ENCODE measurements at regions not wholly inside any gene's neighbourhood (a gene's known extent, or its start where the extent isn't known, plus 50 kb on each side); places are given as distances from the start of the nearest gene placed in this dataset.
"Not testable (repeated sequence)": the region's sequence is repeated elsewhere in the genome, so short reads cannot be mapped to it uniquely, and the experiment has no call there.

GRCh38 chr6:156685823-156686222 lies 91.4 kb upstream of the ARID1B start:
- WGBS (ENCODE audit: insufficient coverage, low coverage, low lambda C conversion rate, missing lambda C conversion rate): 6% methylated on average over 4 of the region's 4 CpGs
- H3K27ac ChIP-seq: peak overlapping the region; percentile 94 to 98 (median 95)
- no peaks in the 10 kb centered on the region for H3K27me3 ChIP-seq
- no peak for TF ChIP-seq POLR2A (IDR thresholded peaks at IDR 0.05)
- TF ChIP-seq CTCF (IDR thresholded peaks at IDR 0.05): no peak
- H3K4me3 ChIP-seq: peak overlapping the region; percentile 52 to 67 (median 66)
- peaks cover 0 to 2% (median 0%) of the 10 kb centered on the region in 4 donors for H3K4me1 ChIP-seq
- intact Hi-C loops (cut with DNase I): loop anchor here in 1 of 2 donors (5.0 kb wide), 1 partner anchor 91 kb away; the partner anchor contains the start of gene ARID1B
- H3K36me3 ChIP-seq: no peaks in the 10 kb centered on the region
- ATAC-seq: no peak
- DNase-seq: no peak
- peaks cover 0 to 2% (median 0%) of the 10 kb centered on the region in 4 donors for H3K9me3 ChIP-seq

GRCh38 chr6:156683821-156684220 lies 93.4 kb upstream of the ARID1B start:
- H3K9me3 ChIP-seq: peaks cover 0 to 2% (median 0%) of the 10 kb centered on the region in 4 donors
- 49% methylated on average over 5 of the region's 5 CpGs for WGBS (ENCODE audit: insufficient coverage, low coverage, low lambda C conversion rate, missing lambda C conversion rate)
- H3K27ac ChIP-seq: no peak overlapping the region
- H3K36me3 ChIP-seq: no peaks in the 10 kb centered on the region
- TF ChIP-seq CTCF (IDR thresholded peaks at IDR 0.05) (no peak), POLR2A (IDR thresholded peaks at IDR 0.05) (no peak)
- no peak overlapping the region for H3K4me3 ChIP-seq
- intact Hi-C loops (cut with DNase I): no loop called here
- peaks cover 0 to 2% (median 0%) of the 10 kb centered on the region in 4 donors for H3K4me1 ChIP-seq
- no peak for DNase-seq
- H3K27me3 ChIP-seq: no peaks in the 10 kb centered on the region
- no peak for ATAC-seq

- Histone ChIP-seq H3K27me3 (no peaks in the 10 kb centered on the region), H3K27ac (no peak overlapping the region), H3K36me3 (no peaks in the 10 kb centered on the region), H3K4me3 (no peak overlapping the region), H3K9me3 (no peaks in the 10 kb centered on the region), H3K4me1 (no peaks in the 10 kb centered on the region)
- no peak for ATAC-seq
- intact Hi-C loops (cut with DNase I): no loop called here
- no peak for TF ChIP-seq POLR2A (IDR thresholded peaks at IDR 0.05)
- TF ChIP-seq CTCF (IDR thresholded peaks at IDR 0.05): no peak
- DNase-seq: no peak
- 62% methylated on average over 2 of the region's 2 CpGs for whole genome bisulfite sequencing (ENCODE audit: insufficient coverage, low coverage, low lambda C conversion rate, missing lambda C conversion rate)
Measured at GRCh38 chr6:156676721-156677120, 100.5 kb upstream of the ARID1B start.

GRCh38 chr6:156674197-156674596 lies 103.0 kb upstream of the ARID1B start:
- H3K27ac ChIP-seq: no peak overlapping the region
- TF ChIP-seq CTCF (IDR thresholded peaks at IDR 0.05): no peak
- H3K36me3 ChIP-seq: no peaks in the 10 kb centered on the region
- DNase-seq: no peak
- no peak for ATAC-seq
- 89% methylated on average over 2 of the region's 2 CpGs for WGBS (ENCODE audit: insufficient coverage, low coverage, low lambda C conversion rate, missing lambda C conversion rate)
- no peaks in the 10 kb centered on the region for H3K27me3 ChIP-seq
- no peaks in the 10 kb centered on the region for H3K4me1 ChIP-seq
- no peak overlapping the region for H3K4me3 ChIP-seq
- intact Hi-C loops (cut with DNase I): no loop called here
- no peaks in the 10 kb centered on the region for H3K9me3 ChIP-seq

GRCh38 chr6:156670097-156670496 lies 107.1 kb upstream of the ARID1B start:
- H3K4me3 ChIP-seq; H3K27me3 ChIP-seq; H3K36me3 ChIP-seq; H3K4me1 ChIP-seq; intact Hi-C loops (cut with DNase I); DNase-seq; H3K9me3 ChIP-seq; H3K27ac ChIP-seq; ATAC-seq: not testable (repeated sequence)
- WGBS (ENCODE audit: insufficient coverage, low coverage, low lambda C conversion rate, missing lambda C conversion rate): no CpG with 5 or more reads among the region's 26 CpGs
